GM23338 (cell line): ENCODE measurements at regions not wholly inside any gene's neighbourhood (a gene's known extent, or its start where the extent isn't known, plus 50 kb on each side); places are given as distances from the start of the nearest gene placed in this dataset.

Experiments
- CREB1 ChIP-seq: fragments of 250-450 bp; sonication (Bioruptor Pico); IDR thresholded peaks from 2 replicates; pipeline ENCODE4 v1.5.0; 2020; ENCODE audit warnings: low read depth, mild to moderate bottlenecking, moderate library complexity
- CTCF ChIP-seq, 2 experiments: fragments of 200-600 bp in 1 of 2; sonication (generic) in 1 of 2; conservative IDR thresholded peaks; 2 replicates each; pipeline versions ENCODE4 v1.5.1 to v1.6.1; 2016 to 2017; ENCODE audit warnings: antibody characterized with exemption in 2 of 2, low read depth in 2 of 2, mild to moderate bottlenecking in 2 of 2, moderate library complexity in 1 of 2
- ETS1 ChIP-seq: IDR thresholded peaks from 2 replicates; pipeline ENCODE4 v1.6.1; 2016; ENCODE audit warnings: antibody characterized with exemption
- EZH2 ChIP-seq: fragments of 200-600 bp; sonication (generic); IDR thresholded peaks from one replicate; pipeline ENCODE4 v1.8.0; 2017; ENCODE audit warnings: antibody characterized with exemption, mild to moderate bottlenecking, low read depth; ENCODE audit not compliant: unreplicated experiment
- JUNB ChIP-seq: IDR thresholded peaks from one replicate; pipeline ENCODE4 v1.6.1; 2016; ENCODE audit warnings: antibody characterized with exemption; ENCODE audit not compliant: unreplicated experiment
- POLR2AphosphoS5 ChIP-seq: IDR thresholded peaks from 2 replicates; pipeline ENCODE4 v1.6.1; 2016; ENCODE audit warnings: antibody characterized with exemption, low read depth
- REST ChIP-seq: IDR thresholded peaks from one replicate; pipeline ENCODE4 v1.6.1; 2018; ENCODE audit warnings: antibody characterized with exemption; ENCODE audit not compliant: unreplicated experiment
- ZNF462 ChIP-seq: fragments of 250-450 bp; sonication (Bioruptor Pico); IDR thresholded peaks from 2 replicates; pipeline ENCODE4 v1.5.0; 2020; ENCODE audit warnings: mild to moderate bottlenecking, moderate library complexity

GRCh38 chr11:45093761-45094455 lies 52.5 kb upstream of the PRDM11 start:
- TF ChIP-seq ZNF462 (CRISPR knock-in tag) (no peak), CTCF (conservative IDR thresholded peaks at IDR 0.05; ENCODE audit: low read depth in 2 of 2) (no peak), CREB1 (CRISPR knock-in tag) (no peak), POLR2AphosphoS5 (no peak), REST (no peak), EZH2 (no peak), JUNB (no peak), ETS1 (no peak)
